Fibroblast of villous mesenchyme (primary cell): ENCODE measurements at regions not wholly inside any gene's neighbourhood (a gene's known extent, or its start where the extent isn't known, plus 50 kb on each side); places are given as distances from the start of the nearest gene placed in this dataset.

Experiments
- DNase-seq: peaks from one replicate; pipeline ENCODE4 v3.0.0-alpha.2; 2010; ENCODE audit warnings: low read depth
- H3K4me3 ChIP-seq: 2 replicates; pipeline ENCODE4 v1.5.1; 2011; ENCODE audit warnings: low read depth, mild to moderate bottlenecking, low read length
- TF ChIP-seq, protein P1 (sequence below): IDR thresholded peaks from 2 replicates; pipeline ENCODE4 v1.5.1; 2012; ENCODE audit warnings: low read depth, mild to moderate bottlenecking, low read length; ENCODE audit not compliant: insufficient read depth

- DNase-seq, result no peak
- TF ChIP-seq, protein P1, sequence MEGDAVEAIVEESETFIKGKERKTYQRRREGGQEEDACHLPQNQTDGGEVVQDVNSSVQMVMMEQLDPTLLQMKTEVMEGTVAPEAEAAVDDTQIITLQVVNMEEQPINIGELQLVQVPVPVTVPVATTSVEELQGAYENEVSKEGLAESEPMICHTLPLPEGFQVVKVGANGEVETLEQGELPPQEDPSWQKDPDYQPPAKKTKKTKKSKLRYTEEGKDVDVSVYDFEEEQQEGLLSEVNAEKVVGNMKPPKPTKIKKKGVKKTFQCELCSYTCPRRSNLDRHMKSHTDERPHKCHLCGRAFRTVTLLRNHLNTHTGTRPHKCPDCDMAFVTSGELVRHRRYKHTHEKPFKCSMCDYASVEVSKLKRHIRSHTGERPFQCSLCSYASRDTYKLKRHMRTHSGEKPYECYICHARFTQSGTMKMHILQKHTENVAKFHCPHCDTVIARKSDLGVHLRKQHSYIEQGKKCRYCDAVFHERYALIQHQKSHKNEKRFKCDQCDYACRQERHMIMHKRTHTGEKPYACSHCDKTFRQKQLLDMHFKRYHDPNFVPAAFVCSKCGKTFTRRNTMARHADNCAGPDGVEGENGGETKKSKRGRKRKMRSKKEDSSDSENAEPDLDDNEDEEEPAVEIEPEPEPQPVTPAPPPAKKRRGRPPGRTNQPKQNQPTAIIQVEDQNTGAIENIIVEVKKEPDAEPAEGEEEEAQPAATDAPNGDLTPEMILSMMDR, result no peak
- H3K4me3 ChIP-seq, result no peak overlapping the region
These were observed 369.1 kb downstream of the MCTP2 start for GRCh38 chr15:94600505-94600904.

DNA sequence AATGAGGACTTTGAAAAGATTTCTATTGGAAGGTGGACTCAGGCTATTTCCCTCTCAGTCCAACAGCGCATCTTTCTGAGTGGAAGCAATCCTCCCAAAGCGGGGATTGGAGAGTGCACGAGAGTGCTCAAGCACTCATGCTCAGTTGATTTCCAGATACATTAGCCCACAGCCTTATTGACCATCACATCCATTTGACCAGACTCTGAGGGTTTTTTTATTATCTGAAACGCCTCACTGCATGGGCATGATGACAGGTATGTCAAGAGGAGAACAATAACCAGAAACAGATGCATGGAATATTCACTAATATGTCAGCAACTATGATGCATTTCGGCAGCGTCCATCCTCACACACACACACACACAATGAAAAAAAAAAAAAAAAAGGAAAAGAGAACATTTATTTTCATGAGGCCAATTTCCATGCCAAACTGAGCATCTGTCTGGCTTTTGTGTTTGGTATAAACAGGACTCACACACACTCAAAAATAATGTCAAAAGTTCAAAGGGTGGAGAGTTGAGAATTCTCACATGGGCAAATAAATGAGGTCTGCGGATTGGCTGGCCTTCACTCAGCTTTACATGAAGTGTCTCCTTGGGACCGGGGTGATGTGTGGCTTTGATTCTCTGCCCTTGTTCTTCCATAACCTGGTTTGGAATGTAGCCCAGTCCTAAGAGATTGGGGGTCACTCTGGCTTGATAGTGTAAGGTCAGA, 371.6 kb downstream of the MCTP2 start:
- no peak overlapping the region for H3K4me3 ChIP-seq
- TF ChIP-seq, protein P1, result no peak
- no peak for DNase-seq

- no peak overlapping the region for H3K4me3 ChIP-seq
- DNase-seq, result no peak
- TF ChIP-seq, protein P1, result no peak
These were observed 374.9 kb downstream of the MCTP2 start for GRCh38 chr15:94606286-94606685.

DNA sequence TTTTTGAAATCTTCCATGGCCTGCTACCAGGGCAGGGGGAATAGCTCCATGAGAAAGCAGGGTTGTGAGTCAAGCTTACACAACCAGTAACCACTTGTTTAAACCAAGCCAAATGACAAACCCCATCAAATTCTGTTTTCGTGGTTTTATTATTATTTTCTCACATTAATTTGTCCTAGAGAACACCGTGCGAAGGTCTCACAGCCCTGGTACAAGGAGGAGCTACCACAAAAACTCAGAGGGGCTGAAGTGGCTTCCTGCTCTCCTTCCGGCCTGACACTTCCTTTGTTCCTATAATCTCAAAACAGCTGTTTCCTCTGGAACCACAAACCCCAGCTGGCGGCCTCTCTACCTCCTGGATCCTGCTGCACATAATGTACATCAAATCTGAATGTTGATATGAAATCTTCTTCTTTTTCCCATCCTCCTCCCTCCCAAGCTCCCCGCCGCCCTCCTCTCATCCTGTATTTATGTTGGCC, 375.9 kb downstream of the MCTP2 start:
- TF ChIP-seq, protein P1, result no peak
- DNase-seq, result no peak
- no peak overlapping the region for H3K4me3 ChIP-seq

DNA sequence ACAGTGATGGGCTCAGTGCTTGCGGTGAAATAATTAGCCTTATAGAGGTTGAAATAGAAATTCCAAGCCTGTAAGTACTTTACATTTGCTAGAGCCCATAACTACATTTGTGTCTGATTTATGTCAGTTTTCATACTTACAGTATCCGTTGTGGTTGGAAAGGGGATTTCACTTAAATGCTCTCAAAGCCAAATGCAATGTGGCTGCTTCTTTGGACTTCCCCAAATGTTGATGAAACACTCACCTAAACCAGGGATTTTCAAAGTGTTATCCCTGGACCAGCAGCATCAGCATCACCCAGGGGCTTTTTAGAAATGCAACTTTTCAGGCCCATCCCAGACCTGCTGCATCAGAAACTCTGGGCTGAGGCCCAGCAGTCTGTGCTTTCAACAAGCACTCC, 378.7 kb downstream of the MCTP2 start:
- TF ChIP-seq, protein P1, result no peak
- no peak overlapping the region for H3K4me3 ChIP-seq
- DNase-seq, result no peak

GRCh38 chr15:94610485-94610884, 379.1 kb downstream of the MCTP2 start:
- no peak for DNase-seq
- TF ChIP-seq, protein P1, result no peak

GRCh38 chr15:94611656-94612055, 380.3 kb downstream of the MCTP2 start:
- no peak overlapping the region for H3K4me3 ChIP-seq
- TF ChIP-seq, protein P1, result no peak
- no peak for DNase-seq

More at GRCh38 chr15:94610485-94610884, 379.1 kb downstream of the MCTP2 start:
- H3K4me3 ChIP-seq, result no peak overlapping the region
